Suppressor macrophage treated with lipopolysaccharide for 1 hour (primary cell): ENCODE measurements at regions not wholly inside any gene's neighbourhood (a gene's known extent, or its start where the extent isn't known, plus 50 kb on each side); places are given as distances from the start of the nearest gene placed in this dataset.
"Not testable (repeated sequence)": the region's sequence is repeated elsewhere in the genome, so short reads cannot be mapped to it uniquely, and the experiment has no call there.

Experiments used
- DNase-seq, 3 donors: peaks; one replicate each; pipeline ENCODE4 v3.0.0-alpha.2; 2020 to 2022

DNA sequence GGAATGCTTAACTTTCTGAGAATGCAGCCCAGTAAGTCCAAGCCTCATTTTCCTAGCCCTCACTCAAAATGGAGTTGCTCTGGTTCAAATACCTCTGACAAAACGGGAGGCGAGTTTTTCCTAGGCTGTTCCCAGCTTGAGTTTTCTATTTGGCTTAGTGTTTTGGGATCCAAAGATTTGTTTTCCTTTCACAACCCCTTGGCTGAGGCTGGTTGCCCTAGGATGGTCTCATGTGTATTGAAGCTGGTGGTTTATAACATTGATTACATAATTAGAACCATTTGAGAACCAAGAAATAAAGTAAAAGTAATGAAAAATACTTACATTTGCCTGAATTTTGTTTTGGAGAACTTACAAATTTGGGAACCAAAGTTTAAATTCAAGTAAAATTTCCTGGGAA lies 611.1 kb upstream of the LUZP2 start:
- DNase-seq = no peak

DNA sequence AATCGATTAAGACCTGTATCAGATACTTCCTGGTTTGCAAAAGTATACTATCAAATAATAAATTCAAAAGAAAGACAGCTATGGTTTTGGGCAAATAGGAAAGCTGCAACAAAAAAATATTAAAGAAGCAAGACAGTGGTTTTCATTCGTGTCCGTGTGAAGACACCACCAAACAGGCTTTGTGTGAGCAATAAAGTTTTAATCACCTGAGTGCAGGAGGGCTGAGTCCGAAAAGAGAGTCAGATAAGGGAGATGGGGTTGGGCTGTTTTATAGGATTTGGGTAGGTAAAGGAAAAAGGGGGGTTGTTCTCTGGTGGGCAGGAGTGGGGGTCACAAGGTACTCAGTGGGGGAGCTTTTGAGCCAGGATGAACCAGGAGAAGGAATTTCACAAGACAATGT lies 609.7 kb upstream of the LUZP2 start:
- not testable (repeated sequence) for DNase-seq

DNA sequence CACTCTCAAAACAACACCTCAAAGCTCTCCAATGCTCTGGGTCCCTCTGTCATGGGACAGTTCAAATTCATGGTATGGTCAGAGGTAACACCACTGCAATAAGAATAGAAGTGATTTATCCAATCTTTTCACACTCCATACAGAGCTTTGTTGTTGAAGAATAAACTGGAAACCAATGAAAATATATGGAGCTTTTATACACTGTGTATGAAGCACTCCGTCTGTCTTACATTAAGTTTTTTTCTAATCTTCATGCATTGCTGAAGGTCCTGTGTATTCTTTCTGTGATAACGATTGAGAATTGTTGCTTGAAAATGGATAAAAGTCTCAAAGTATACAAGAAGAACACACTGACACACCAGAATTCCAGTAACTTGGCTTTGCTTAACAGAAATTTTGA lies 603.7 kb upstream of the LUZP2 start:
- no peak for DNase-seq

DNA sequence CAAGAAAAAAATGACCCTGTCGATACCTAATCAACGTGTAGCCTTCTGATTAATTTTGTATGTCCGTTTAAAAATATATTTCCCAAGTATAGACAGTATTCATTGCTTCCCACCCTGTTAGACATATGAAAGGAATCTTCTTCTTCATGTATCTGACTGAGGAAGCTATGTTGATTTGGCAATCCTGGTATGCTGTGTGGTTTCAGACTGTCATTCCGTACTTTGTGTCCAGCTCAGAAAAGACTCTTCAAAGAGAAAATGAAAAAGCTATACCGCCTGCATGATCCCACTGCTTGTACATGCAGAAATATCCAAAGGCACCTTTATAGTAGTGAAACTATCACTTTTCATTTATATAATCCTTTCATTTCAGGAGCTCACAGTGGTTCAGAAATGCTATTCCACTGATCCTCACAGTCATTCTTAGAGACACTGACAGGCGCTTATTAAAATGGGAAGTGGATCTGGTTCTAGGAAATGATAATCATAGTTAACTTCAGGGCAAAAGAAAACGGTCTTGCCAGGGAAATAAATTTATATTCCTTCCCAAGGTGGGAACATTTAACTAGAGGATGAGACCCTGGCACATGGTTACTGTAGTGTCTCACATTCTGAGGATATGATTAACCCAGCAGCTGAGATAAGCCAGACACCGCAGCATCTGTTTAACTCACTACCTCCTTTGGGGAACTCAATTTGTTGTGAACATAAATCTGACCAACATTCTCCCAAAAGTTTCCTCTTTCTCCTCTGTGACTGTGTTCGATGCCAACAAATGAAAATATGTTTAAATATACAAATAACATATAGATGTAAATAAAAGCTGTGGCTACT lies 599.2 kb upstream of the LUZP2 start:
- DNase-seq = no peak

DNA sequence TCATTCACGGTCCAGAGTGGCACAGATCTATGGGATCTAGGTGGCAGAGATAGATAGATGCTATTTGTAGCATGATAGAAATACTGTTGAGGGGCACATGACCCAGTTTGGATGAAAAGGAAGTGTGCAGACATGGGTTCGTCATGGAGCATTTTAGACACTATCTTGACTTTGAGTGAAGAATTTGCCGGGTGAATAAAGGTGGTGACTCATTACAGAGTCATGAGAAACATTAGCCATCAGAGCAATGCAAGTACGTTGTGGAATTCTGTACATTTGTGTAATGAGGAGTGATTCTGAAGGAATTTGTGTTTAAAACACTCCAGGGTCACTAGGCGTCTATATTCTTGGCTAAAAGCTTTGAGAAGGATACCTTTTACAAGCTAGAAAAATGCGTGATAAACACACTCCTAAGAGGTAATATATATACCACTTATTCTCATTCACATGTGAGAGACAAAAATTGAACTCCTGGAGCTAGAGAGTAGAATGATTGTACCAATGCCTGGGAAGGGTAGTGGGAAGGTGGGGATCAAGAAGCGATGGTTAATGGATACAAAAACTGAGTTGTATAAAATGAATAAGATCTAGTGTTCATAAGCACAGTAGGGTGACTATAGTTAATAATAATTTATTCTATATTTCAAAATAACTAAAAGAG lies 593.7 kb upstream of the LUZP2 start:
- DNase-seq = no peak

DNA sequence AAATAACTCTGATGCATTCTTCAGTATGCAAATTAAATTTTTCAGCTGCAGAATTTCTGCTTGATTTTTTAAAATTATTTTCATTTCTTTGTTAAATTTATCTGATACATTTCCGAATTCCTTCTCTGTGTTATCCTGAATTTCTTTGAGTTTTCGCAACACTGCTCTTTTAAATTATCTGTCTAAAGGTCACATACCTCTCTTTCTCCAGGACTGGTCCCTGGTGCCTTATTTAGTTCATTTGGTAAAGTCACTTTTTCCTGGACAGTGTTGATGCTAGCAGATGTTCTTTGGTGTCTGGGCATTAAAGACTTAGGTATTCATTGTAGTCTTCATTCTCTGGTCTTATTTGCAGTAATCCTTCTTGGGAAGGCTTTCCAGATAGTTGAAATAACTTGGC lies 577.4 kb upstream of the LUZP2 start:
- no peak for DNase-seq

DNA sequence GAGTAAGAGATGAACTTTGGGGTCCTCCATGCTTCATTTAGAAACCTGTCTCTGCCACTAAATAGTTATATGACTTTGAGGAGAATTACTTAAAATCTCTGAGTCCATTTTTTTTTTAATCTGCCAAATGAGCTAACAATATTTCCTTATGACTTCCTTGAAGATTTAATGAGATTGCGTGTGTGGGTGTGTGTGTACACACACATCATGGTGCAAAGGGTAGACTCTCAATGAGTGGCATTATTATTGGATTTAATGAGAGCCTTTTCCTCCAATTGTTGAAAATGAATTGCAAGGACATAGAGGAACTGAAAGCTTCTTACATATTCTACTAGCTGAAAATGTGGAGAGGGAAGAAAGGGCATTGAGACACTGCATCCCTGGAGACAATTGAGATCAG lies 573.5 kb upstream of the LUZP2 start:
- no peak for DNase-seq

DNA sequence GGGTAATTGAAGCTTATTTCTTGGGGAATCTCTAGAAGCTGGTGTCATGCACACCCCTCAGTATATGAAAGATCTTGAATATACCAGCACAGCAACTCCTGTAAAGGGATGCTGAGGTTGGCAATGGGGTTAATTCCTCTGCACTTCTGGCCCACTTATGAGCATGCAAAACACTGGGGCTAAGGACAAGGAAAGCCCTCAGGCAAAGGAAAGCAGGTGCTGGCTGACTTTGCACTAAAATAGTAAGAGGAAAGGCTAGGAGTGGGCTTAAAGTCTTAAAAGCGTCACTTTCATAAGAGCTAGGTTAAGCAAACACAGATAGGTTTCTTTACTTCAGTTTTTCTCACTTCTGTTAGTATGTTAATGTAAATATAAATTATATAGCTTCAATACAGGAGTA lies 572.6 kb upstream of the LUZP2 start:
- DNase-seq = no peak

DNA sequence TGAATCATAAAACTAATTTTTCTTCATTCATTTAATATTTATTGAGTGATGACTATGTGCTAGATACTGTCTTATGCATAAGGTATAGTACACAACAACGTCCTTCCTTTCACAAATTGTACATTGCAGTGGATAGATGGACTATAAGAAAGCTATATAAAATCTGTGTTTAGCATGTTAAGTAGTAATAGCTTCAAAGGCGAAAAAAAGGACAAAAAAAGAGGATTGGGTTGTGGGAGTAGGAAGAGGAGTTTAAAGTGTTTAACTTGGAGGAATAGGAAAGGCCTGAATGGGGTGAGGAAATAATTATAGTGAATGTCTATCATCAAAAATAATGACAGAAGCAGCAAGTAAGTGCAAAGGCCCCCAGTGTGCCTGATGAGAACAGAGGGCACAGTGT lies 565.4 kb upstream of the LUZP2 start:
- no peak for DNase-seq

DNA sequence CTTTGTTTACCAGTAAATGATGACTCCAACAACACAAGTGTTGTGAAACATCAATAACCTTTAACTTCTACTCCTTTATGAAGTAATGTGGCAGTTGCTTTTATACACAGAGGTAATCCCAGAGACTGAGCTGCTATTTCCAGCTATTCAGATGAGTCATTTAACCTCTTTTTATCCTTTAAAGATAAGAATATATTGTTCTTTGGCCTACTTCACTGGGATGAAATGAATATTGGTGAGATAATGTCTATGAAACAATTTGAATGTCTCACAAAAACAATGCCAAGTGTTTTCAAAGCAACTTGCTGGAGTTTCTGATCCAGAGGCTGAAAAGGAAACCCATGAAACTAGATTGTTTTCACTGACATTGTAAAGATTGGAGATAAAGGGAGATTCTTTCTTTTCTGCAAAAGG lies 564.4 kb upstream of the LUZP2 start:
- no peak for DNase-seq

DNA sequence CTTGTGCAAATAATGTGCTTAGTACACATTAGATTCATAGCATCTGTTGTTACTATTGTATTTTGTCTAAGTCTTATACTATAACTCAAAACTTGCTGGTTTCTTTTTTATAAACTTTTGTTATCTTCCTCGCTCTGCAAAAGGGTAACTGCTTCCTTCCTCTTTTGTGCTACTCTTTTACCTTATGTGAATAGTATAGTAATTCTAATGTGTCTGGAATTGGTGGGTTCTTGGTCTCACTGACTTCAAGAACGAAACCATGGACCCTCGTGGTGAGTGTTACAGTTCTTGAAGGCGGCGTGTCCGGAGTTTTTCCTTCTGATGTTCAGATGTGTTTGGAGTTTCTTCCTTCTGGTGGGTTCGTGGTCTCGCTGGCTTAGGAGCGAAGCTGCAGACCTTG lies 563.1 kb upstream of the LUZP2 start:
- DNase-seq = no peak

DNA sequence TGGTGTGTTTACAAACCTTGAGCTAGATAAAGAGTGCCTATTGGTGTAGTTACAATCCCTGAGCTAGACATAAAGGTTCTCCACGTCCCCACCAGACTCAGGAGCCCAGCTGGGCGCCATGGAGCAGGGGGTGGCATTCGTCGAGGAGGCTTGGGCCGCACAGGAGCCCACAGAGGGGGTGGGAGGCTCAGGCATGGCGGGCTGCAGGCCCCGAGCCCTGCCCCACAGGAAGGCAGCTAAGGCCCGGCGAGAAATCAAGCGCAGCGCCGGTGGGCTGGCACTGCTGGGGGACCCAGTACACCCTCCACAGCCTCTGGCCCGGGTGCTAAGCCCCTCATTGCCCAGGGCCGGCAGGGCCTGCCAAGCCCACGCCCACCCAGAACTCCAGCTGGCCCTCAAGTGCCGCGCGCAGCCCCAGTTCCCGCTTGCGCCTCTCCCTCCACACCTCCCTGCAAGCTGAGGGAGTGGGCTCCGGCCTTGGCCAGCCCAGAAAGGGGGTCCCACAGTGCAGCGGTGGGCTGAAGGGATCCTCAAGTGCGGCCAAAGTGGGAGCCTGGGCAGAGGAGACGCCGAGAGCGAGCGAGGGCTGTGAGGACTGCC lies 562.1 kb upstream of the LUZP2 start:
- not testable (repeated sequence) for DNase-seq

DNA sequence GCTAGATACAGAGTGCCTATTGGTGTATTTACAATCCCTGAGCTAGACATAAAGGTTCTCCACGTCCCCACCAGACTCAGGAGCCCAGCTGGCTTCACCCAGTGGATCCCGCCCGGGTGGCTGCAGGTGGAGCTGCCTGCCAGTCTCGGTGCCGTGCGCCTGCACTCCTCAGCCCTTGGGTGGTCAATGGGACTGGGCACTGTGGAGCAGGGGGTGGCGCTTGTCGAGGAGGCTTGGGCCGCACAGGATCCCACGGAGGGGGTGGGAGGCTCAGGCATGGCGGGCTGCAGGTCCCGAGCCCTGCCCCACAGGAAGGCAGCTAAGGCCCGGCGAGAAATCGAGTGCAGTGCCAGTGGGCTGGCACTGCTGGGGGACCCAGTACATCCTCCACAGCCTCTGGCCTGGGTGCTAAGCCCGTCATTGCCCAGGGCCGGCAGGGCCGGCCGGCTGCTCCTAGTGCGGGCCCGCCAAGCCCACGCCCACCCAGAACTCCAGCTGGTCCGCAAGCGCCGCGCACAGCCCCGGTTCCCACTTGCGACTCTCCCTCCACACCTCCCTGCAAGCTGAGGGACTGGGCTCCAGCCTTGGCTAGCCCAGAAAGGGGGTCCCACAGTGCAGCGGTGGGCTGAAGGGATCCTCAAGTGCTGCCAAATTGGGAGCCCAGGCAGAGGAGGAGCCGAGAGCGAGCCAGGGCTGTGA lies 554.6 kb upstream of the LUZP2 start:
- DNase-seq = not testable (repeated sequence)

DNA sequence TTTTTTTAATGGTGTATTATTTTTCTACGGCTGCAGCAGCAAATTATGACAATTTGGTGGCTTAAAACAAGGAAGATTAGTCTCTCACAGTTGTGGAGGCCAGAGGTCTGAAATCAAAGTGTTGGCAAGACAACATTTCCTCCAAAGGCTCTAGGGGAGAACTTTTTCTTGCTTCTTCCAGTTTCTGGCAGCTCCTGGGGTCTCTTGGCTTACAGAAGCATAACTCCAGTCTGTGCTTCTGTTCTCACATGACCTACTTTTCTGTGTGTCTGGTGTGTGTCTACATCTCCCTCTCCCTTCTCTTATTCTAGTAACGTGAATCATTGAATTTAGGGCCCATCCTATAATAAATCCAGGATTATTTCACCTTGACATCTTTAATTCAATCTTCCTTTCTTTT lies 551.9 kb upstream of the LUZP2 start:
- DNase-seq = no peak

DNA sequence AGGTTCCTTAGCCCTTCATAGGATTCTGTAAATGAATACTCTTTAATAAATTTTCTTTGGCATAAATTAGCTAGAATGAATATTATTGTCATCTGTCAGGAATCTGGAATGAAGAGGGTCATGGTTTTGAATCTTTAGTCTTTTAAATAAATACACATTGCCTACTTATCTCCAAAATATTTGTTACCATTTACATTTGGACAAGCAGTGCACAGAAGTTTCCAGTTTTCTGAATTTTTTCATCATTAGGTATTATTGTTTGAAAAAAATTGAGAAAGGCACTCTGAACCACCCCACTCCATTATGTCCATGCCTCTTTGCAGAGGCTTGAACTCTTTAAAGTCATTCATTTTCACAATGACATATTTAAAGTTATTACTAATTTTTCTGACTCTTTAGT lies 549.0 kb upstream of the LUZP2 start:
- no peak for DNase-seq

DNA sequence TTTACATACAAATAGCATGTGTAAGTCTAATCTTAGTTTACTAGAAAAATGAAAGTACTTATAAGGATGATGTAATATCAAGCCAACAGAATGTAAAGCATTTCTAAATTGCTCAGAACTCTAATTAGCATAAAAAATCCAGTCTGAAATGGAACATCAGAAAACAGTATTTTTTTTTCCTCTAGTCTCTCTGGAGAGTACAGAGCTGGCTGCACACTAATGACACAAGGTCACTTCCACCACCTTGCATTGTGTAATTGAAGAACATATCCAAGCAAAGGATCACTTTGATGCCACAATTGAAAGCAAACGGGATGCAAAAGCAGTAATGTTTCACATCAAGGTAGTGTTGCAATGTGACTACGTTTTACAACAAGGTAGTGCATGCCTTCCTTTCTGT lies 548.0 kb upstream of the LUZP2 start:
- DNase-seq = no peak

DNA sequence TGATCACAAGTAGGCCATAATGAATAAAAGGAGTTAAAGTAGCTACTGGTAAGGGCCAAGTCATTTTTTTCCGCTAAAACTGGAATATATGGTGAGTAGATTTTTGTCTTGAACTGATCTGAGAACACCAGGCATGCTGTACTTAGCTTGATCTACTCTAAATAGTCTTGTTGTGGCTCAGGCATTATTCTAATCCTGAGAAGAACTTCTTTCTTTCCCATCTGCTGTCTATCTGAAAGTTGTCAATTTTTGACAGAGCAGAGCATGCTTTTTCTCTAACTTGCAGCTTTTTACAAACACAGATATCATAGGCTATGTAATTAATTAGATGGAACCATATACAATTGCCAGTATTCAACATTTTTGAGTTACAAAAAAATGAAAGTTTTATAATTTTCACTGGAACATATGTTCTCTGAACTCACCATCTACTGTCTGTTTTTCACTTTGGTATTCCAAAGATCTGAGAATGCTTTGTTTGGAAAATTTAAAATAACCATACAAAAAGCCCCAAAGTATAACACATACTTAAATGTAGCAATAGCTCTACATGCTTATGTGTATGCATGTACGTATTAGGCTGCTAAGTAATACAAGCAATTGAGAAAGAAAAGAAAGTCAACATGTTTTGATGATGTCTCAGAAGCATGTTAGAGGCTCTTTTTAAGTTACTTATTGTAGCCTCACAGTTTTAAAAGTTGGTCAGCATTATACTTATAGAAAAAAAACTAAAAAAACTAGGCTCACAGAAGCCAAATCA lies 542.7 kb upstream of the LUZP2 start:
- no peak for DNase-seq

DNA sequence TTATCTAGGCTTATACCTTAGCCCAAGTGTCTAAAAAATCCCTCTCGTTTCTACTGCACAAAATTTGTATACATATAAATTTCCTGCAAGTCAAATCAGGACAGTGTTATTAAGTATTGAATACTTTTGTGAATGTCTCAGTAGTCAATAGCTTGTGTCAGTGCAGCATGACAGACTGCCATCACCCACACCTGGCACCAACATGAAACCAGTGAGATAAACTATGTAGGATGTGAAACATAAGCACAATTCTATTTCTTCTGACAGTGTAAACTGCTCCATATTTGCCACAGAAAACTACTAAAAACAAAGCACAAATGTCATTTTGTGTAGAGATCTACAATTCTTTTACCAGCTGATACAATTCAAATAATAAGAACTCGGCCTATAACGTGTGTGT lies 542.1 kb upstream of the LUZP2 start:
- no peak for DNase-seq

DNA sequence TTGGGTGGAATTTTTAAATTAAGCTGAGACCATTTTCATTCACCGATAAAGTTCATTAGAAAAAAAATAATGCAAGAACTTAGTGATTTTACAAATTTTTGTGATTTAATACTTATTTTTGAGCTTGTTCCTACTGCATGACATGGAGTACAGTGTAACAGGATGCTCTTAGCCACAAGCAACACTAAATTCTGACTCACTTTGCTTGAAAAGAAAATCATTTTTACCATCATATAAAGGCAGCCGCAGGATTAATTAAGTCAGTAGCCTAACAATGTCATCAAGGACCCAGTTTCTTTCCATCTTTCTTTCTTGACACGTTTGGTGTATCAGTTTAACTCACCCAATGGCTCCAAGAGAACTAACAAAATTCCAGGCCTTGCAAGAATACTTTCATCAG lies 540.3 kb upstream of the LUZP2 start:
- DNase-seq = no peak

DNA sequence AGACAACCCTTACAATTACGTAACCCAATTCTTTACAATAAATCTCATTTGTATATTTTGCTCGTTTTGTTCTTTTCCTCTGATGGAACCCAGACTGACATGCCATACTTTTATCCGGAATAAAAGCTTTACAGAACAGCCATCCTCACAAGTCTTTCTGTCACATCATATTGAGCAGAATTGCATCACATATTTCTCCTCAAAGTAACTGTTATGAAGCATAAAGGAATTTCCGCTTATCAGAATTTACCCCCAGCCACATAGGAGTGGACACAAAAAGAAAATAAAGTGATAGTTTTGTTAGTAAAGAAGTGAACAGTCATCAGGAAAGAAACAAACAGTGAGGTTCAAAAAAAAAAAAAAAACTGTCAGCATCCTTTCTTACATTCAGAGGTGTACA lies 539.5 kb upstream of the LUZP2 start:
- DNase-seq = no peak

DNA sequence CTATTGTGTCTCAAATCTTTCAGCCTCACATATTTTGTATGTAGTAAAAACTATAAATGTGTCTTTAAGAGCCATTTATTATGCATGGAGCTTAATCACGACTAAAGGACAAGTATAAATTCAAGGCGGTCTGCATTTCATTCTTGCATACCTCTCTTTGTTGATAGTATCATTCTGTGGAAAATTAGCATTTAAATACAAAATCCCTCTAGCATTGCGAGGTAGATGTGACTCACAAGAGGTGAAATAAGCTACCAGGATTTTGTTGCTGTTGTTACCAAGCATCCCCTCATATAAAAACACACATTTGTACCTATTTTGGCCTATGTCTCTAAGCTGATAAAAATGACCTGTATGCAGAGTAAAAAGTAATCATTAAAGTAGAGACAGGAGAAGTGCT lies 537.4 kb upstream of the LUZP2 start:
- DNase-seq = no peak

DNA sequence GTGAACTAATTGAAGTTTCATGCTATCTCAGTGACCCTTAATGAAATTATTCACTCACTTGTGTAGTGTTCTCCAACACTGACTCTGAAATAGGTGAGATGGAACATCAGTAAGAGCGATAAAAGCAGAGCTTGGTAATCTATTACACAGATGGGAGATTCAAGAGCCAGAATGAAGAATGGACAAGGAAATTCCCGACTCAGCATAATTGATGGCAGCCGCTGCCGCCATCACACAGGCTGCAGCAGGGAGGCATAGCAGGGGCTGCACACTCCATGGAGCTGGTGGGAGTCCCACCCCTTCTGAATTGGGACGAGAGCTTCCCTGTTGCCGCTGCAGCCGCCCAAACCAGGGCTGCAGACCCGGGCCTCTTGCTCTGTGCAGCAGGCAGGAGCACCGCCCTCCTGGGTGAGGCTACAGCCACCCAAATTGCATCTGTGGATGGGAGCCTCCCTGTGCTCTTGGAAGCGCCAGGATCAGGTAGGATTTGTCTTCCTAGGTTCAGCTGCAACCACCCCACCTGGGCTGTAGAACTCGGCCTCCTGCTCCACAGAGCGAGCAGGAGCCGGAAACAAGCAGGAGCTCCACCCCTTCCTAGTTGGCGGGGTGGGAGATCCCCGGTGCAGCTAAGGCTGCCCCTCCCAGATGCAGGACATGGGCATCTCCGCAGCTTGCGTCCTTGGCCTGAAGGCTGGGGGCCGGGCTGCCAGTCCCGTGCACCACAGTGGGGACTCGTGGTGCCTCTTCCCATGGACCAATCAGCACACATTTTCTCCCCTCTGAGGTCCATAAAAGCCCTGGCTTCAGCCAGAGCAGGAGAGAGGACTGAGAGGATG lies 535.1 kb upstream of the LUZP2 start:
- DNase-seq = no peak
